ENCODE measurements at regions not wholly inside any gene's neighbourhood (a gene's known extent, or its start where the extent isn't known, plus 50 kb on each side); places are given as distances from the start of the nearest gene placed in this dataset.

- no peaks in the 10 kb centered on the region for H3K9me3 ChIP-seq (ENCODE audit: control insufficient read depth, insufficient read depth, low read length)
- H3K36me3 ChIP-seq (ENCODE audit: control insufficient read depth, insufficient read depth, low read length), result no peaks in the 10 kb centered on the region
- no peaks in the 10 kb centered on the region for H3K4me1 ChIP-seq (ENCODE audit: control insufficient read depth, insufficient read depth, low read length)
- no peaks in the 10 kb centered on the region for H3K27me3 ChIP-seq (ENCODE audit: control insufficient read depth, insufficient read depth, low read length)
- no peak overlapping the region for H3K9ac ChIP-seq (ENCODE audit: low read depth, low read length)
- H3K4me3 ChIP-seq (ENCODE audit: low read depth, low read length), result no peak overlapping the region
Observed at GRCh38 chr15:61621146-61621545, 392.0 kb upstream of the RORA start.

- Histone ChIP-seq H3K9me3 (ENCODE audit: control insufficient read depth, insufficient read depth, low read length) (no peaks in the 10 kb centered on the region), H3K27me3 (ENCODE audit: control insufficient read depth, insufficient read depth, low read length) (no peaks in the 10 kb centered on the region), H3K4me3 (ENCODE audit: low read depth, low read length) (no peak overlapping the region), H3K36me3 (ENCODE audit: control insufficient read depth, insufficient read depth, low read length) (no peaks in the 10 kb centered on the region), H3K9ac (ENCODE audit: low read depth, low read length) (no peak overlapping the region), H3K4me1 (ENCODE audit: control insufficient read depth, insufficient read depth, low read length) (no peaks in the 10 kb centered on the region)
Observed at GRCh38 chr15:61620151-61620550, 391.0 kb upstream of the RORA start.

- Histone ChIP-seq H3K9me3 (ENCODE audit: control insufficient read depth, insufficient read depth, low read length) (no peaks in the 10 kb centered on the region), H3K4me3 (ENCODE audit: low read depth, low read length) (no peak overlapping the region), H3K4me1 (ENCODE audit: control insufficient read depth, insufficient read depth, low read length) (no peaks in the 10 kb centered on the region), H3K36me3 (ENCODE audit: control insufficient read depth, insufficient read depth, low read length) (no peaks in the 10 kb centered on the region), H3K27me3 (ENCODE audit: control insufficient read depth, insufficient read depth, low read length) (no peaks in the 10 kb centered on the region), H3K9ac (ENCODE audit: low read depth, low read length) (no peak overlapping the region)
Observed at GRCh38 chr15:61613729-61614128, 384.6 kb upstream of the RORA start.

GRCh38 chr15:61613138-61613537 lies 384.0 kb upstream of the RORA start:
- Histone ChIP-seq H3K9me3 (ENCODE audit: control insufficient read depth, insufficient read depth, low read length) (no peaks in the 10 kb centered on the region), H3K4me1 (ENCODE audit: control insufficient read depth, insufficient read depth, low read length) (no peaks in the 10 kb centered on the region), H3K4me3 (ENCODE audit: low read depth, low read length) (no peak overlapping the region), H3K36me3 (ENCODE audit: control insufficient read depth, insufficient read depth, low read length) (no peaks in the 10 kb centered on the region), H3K9ac (ENCODE audit: low read depth, low read length) (no peak overlapping the region), H3K27me3 (ENCODE audit: control insufficient read depth, insufficient read depth, low read length) (no peaks in the 10 kb centered on the region)

- Histone ChIP-seq H3K27me3 (ENCODE audit: control insufficient read depth, insufficient read depth, low read length) (no peaks in the 10 kb centered on the region), H3K9me3 (ENCODE audit: control insufficient read depth, insufficient read depth, low read length) (no peaks in the 10 kb centered on the region), H3K9ac (ENCODE audit: low read depth, low read length) (no peak overlapping the region), H3K4me3 (ENCODE audit: low read depth, low read length) (no peak overlapping the region), H3K4me1 (ENCODE audit: control insufficient read depth, insufficient read depth, low read length) (no peaks in the 10 kb centered on the region), H3K36me3 (ENCODE audit: control insufficient read depth, insufficient read depth, low read length) (no peaks in the 10 kb centered on the region)
Observed at GRCh38 chr15:61612111-61612510, 383.0 kb upstream of the RORA start.

GRCh38 chr15:61605343-61605742 lies 376.2 kb upstream of the RORA start:
- Histone ChIP-seq H3K4me3 (ENCODE audit: low read depth, low read length) (no peak overlapping the region), H3K36me3 (ENCODE audit: control insufficient read depth, insufficient read depth, low read length) (no peaks in the 10 kb centered on the region), H3K4me1 (ENCODE audit: control insufficient read depth, insufficient read depth, low read length) (no peaks in the 10 kb centered on the region), H3K27me3 (ENCODE audit: control insufficient read depth, insufficient read depth, low read length) (no peaks in the 10 kb centered on the region), H3K9me3 (ENCODE audit: control insufficient read depth, insufficient read depth, low read length) (no peaks in the 10 kb centered on the region), H3K9ac (ENCODE audit: low read depth, low read length) (no peak overlapping the region)

GRCh38 chr15:61598655-61599054 lies 369.6 kb upstream of the RORA start:
- H3K36me3 ChIP-seq (ENCODE audit: control insufficient read depth, insufficient read depth, low read length), result no peaks in the 10 kb centered on the region
- no peaks in the 10 kb centered on the region for H3K9me3 ChIP-seq (ENCODE audit: control insufficient read depth, insufficient read depth, low read length)
- H3K4me3 ChIP-seq (ENCODE audit: low read depth, low read length), result no peak overlapping the region

GRCh38 chr15:61584410-61584809 lies 355.3 kb upstream of the RORA start:
- H3K9me3 ChIP-seq (ENCODE audit: control insufficient read depth, insufficient read depth, low read length), result no peaks in the 10 kb centered on the region

More at GRCh38 chr15:61598655-61599054, 369.6 kb upstream of the RORA start:
- Histone ChIP-seq H3K27me3 (ENCODE audit: control insufficient read depth, insufficient read depth, low read length) (no peaks in the 10 kb centered on the region), H3K4me1 (ENCODE audit: control insufficient read depth, insufficient read depth, low read length) (no peaks in the 10 kb centered on the region), H3K9ac (ENCODE audit: low read depth, low read length) (no peak overlapping the region)

GRCh38 chr15:61582092-61582491 lies 353.0 kb upstream of the RORA start:
- Histone ChIP-seq H3K9me3 (ENCODE audit: control insufficient read depth, insufficient read depth, low read length) (no peaks in the 10 kb centered on the region), H3K9ac (ENCODE audit: low read depth, low read length) (no peak overlapping the region), H3K4me1 (ENCODE audit: control insufficient read depth, insufficient read depth, low read length) (no peaks in the 10 kb centered on the region), H3K4me3 (ENCODE audit: low read depth, low read length) (no peak overlapping the region), H3K27me3 (ENCODE audit: control insufficient read depth, insufficient read depth, low read length) (no peaks in the 10 kb centered on the region), H3K36me3 (ENCODE audit: control insufficient read depth, insufficient read depth, low read length) (no peaks in the 10 kb centered on the region)

More at GRCh38 chr15:61584410-61584809, 355.3 kb upstream of the RORA start:
- H3K4me3 ChIP-seq (ENCODE audit: low read depth, low read length), result no peak overlapping the region
- H3K36me3 ChIP-seq (ENCODE audit: control insufficient read depth, insufficient read depth, low read length), result no peaks in the 10 kb centered on the region
- H3K27me3 ChIP-seq (ENCODE audit: control insufficient read depth, insufficient read depth, low read length), result no peaks in the 10 kb centered on the region
- no peaks in the 10 kb centered on the region for H3K4me1 ChIP-seq (ENCODE audit: control insufficient read depth, insufficient read depth, low read length)
- H3K9ac ChIP-seq (ENCODE audit: low read depth, low read length), result no peak overlapping the region

- H3K4me3 ChIP-seq (ENCODE audit: low read depth, low read length), result no peak overlapping the region
- H3K27me3 ChIP-seq (ENCODE audit: control insufficient read depth, insufficient read depth, low read length), result no peaks in the 10 kb centered on the region
- no peaks in the 10 kb centered on the region for H3K4me1 ChIP-seq (ENCODE audit: control insufficient read depth, insufficient read depth, low read length)
- H3K36me3 ChIP-seq (ENCODE audit: control insufficient read depth, insufficient read depth, low read length), result no peaks in the 10 kb centered on the region
- H3K9ac ChIP-seq (ENCODE audit: low read depth, low read length), result no peak overlapping the region
- no peaks in the 10 kb centered on the region for H3K9me3 ChIP-seq (ENCODE audit: control insufficient read depth, insufficient read depth, low read length)
Observed at GRCh38 chr15:61575597-61575996, 346.5 kb upstream of the RORA start.

- H3K9ac ChIP-seq (ENCODE audit: low read depth, low read length), result no peak overlapping the region
- no peak overlapping the region for H3K4me3 ChIP-seq (ENCODE audit: low read depth, low read length)
- H3K9me3 ChIP-seq (ENCODE audit: control insufficient read depth, insufficient read depth, low read length), result no peaks in the 10 kb centered on the region
- no peaks in the 10 kb centered on the region for H3K4me1 ChIP-seq (ENCODE audit: control insufficient read depth, insufficient read depth, low read length)
- no peaks in the 10 kb centered on the region for H3K36me3 ChIP-seq (ENCODE audit: control insufficient read depth, insufficient read depth, low read length)
- H3K27me3 ChIP-seq (ENCODE audit: control insufficient read depth, insufficient read depth, low read length), result no peaks in the 10 kb centered on the region
Observed at GRCh38 chr15:61571026-61571425, 341.9 kb upstream of the RORA start.

- Histone ChIP-seq H3K36me3 (ENCODE audit: control insufficient read depth, insufficient read depth, low read length) (no peaks in the 10 kb centered on the region), H3K4me3 (ENCODE audit: low read depth, low read length) (no peak overlapping the region), H3K4me1 (ENCODE audit: control insufficient read depth, insufficient read depth, low read length) (no peaks in the 10 kb centered on the region), H3K9ac (ENCODE audit: low read depth, low read length) (no peak overlapping the region), H3K9me3 (ENCODE audit: control insufficient read depth, insufficient read depth, low read length) (peaks cover 3% of the 10 kb centered on the region), H3K27me3 (ENCODE audit: control insufficient read depth, insufficient read depth, low read length) (no peaks in the 10 kb centered on the region)
Observed at GRCh38 chr15:61564785-61565184, 335.7 kb upstream of the RORA start.
